T-helper 2 cell treated with Interferon-gamma antibody and Interleukin-4, amounts not matched to agents 5 μg/mL and 100 μg/mL, for 36 hours (primary cell): ENCODE measurements at regions not wholly inside any gene's neighbourhood (a gene's known extent, or its start where the extent isn't known, plus 50 kb on each side); places are given as distances from the start of the nearest gene placed in this dataset.

Experiments
- DNase-seq: peaks from one replicate; pipeline ENCODE4 v3.0.0; 2021; ENCODE audit warnings: low spot score
- H3K27ac Mint-ChIP-seq: one replicate; pipeline ENCODE4 v1.8.0; 2021; ENCODE audit warnings: mild to moderate bottlenecking, mixed read lengths
- H3K27me3 Mint-ChIP-seq: one replicate; pipeline ENCODE4 v1.8.0; 2021; ENCODE audit warnings: low read depth, mixed read lengths
- H3K36me3 Mint-ChIP-seq: one replicate; pipeline ENCODE4 v1.8.0; 2021; ENCODE audit warnings: low read depth, mixed read lengths
- H3K4me1 Mint-ChIP-seq: one replicate; pipeline ENCODE4 v1.8.0; 2021; ENCODE audit warnings: low read depth, mixed read lengths
- H3K4me3 Mint-ChIP-seq: one replicate; pipeline ENCODE4 v1.8.0; 2022; ENCODE audit warnings: mild to moderate bottlenecking, moderate library complexity, mixed read lengths
- H3K9me3 Mint-ChIP-seq: one replicate; pipeline ENCODE4 v1.8.0; 2021; ENCODE audit warnings: mixed read lengths

- Mint-ChIP-seq H3K36me3 (peaks cover 4% of the 10 kb centered on the region), H3K4me1 (peaks cover 11% of the 10 kb centered on the region), H3K27me3 (peaks cover 53% of the 10 kb centered on the region), H3K9me3 (no peaks in the 10 kb centered on the region), H3K27ac (no peak overlapping the region), H3K4me3 (peak overlapping the region; percentile 75)
- peak; percentile 65 for DNase-seq
Observed at GRCh38 chr17:81345228-81346089, 49.8 kb upstream of the BAHCC1 start.
